Esophagus muscularis mucosa (tissue), 4 donors: ENCODE measurements at regions not wholly inside any gene's neighbourhood (a gene's known extent, or its start where the extent isn't known, plus 50 kb on each side); places are given as distances from the start of the nearest gene placed in this dataset.

Experiments used
- DNase-seq: peaks from one replicate; pipeline ENCODE4 v3.0.0-alpha.2; 2017; ENCODE audit errors: extremely low spot score
- H3K27ac ChIP-seq, 4 donors: fragments of 200-600 bp; sonication (generic); replicated peaks in 1 of 4; 1 replicate in 3 of 4; 2 replicates in 1 of 4; pipeline ENCODE4 v1.5.1; 2016 to 2019; ENCODE audit warnings: mild to moderate bottlenecking in 1 of 4
- H3K27me3 ChIP-seq, 4 donors: fragments of 200-600 bp; sonication (generic); one replicate each; pipeline versions ENCODE4 v1.5.1 to v1.6.0; 2016 to 2019
- H3K36me3 ChIP-seq, 4 donors: fragments of 200-600 bp; sonication (generic); one replicate each; pipeline ENCODE4 v1.5.1; 2016 to 2019
- H3K4me1 ChIP-seq, 4 donors: fragments of 200-600 bp; sonication (generic); one replicate each; pipeline ENCODE4 v1.5.1; 2016 to 2019
- H3K4me3 ChIP-seq, 4 donors: fragments of 200-600 bp; sonication (generic); 1 replicate in 2 of 4; 2 replicates in 2 of 4; pipeline ENCODE4 v1.5.1; 2016 to 2019; ENCODE audit warnings: mild to moderate bottlenecking in 4 of 4, moderate library complexity in 1 of 4
- H3K9me3 ChIP-seq, 4 donors: fragments of 200-600 bp; sonication (generic); 1 replicate in 3 of 4; 2 replicates in 1 of 4; pipeline ENCODE4 v1.5.1; 2016 to 2019
- EP300 ChIP-seq: sonication (generic); formaldehyde crosslinking; IDR thresholded peaks from one replicate; pipeline ENCODE4 v1.6.1; 2017; ENCODE audit warnings: antibody characterized with exemption
- POLR2A ChIP-seq: fragments of 450-650 bp; IDR thresholded peaks from one replicate; pipeline ENCODE4 v1.6.1; 2017; ENCODE audit warnings: antibody characterized with exemption, moderate library complexity, mild to moderate bottlenecking, low read depth
- POLR2AphosphoS5 ChIP-seq, 2 donors: sonication (generic); formaldehyde crosslinking; IDR thresholded peaks; one replicate each; pipeline ENCODE4 v1.6.1; 2017; ENCODE audit warnings: antibody characterized with exemption in 2 of 2
- WGBS: methylation state at CpG from one replicate; pipeline ENCODE4 v1.1.5; 2018; 5-methylcytosine and 5-hydroxymethylcytosine counted together
- intact Hi-C: fragments of 100-400 bp; cut with DNase I; formaldehyde crosslinking; loops from one replicate; pipeline ENCODE4 v1.15.1; 2023
- TF ChIP-seq, protein P1 (sequence below), 3 experiments: fragments of 200-600 bp in 2 of 3; fragments of 450-650 bp in 1 of 3; sonication (generic) in 2 of 3; IDR thresholded peaks; one replicate each; pipeline ENCODE4 v1.5.1; 2017 to 2019; ENCODE audit warnings: antibody characterized with exemption in 3 of 3, mild to moderate bottlenecking in 2 of 3, moderate library complexity in 1 of 3

DNA sequence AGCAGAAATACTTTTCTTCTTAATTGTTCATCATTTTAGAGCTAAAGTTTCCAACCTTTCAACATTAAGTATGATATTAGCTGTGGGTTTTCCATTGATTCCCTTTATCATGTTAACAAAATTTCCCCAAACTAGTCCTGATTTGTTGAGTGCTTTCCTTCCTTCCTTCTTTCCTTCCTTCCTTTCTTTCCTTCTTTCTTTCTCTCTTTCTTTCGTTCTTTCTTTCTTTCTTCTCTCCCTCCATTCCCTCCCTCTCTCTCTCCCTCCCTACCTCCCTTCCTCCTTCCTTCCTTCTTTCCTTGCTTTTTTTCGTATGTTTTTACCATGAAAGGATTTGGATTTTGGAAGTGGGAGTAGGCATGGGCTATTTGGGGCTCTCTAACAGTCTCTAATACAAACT is 133.5 kb downstream of the LMNTD1 start:
- peaks cover 0 to 3% (median 0%) of the 10 kb centered on the region in 4 donors for H3K4me1 ChIP-seq
- intact Hi-C loops = no loop called here
- no peaks in the 10 kb centered on the region for H3K27me3 ChIP-seq
- WGBS = 80% methylated on average over 2 of the region's 2 CpGs
- H3K36me3 ChIP-seq = no peaks in the 10 kb centered on the region
- H3K4me3 ChIP-seq = no peak overlapping the region
- no peaks in the 10 kb centered on the region for H3K9me3 ChIP-seq
- no peak for DNase-seq
- no peak for TF ChIP-seq EP300
- TF ChIP-seq POLR2A = no peak
- no peak for TF ChIP-seq POLR2AphosphoS5 (IDR thresholded peaks at IDR 0.05)
- TF ChIP-seq, protein P1, sequence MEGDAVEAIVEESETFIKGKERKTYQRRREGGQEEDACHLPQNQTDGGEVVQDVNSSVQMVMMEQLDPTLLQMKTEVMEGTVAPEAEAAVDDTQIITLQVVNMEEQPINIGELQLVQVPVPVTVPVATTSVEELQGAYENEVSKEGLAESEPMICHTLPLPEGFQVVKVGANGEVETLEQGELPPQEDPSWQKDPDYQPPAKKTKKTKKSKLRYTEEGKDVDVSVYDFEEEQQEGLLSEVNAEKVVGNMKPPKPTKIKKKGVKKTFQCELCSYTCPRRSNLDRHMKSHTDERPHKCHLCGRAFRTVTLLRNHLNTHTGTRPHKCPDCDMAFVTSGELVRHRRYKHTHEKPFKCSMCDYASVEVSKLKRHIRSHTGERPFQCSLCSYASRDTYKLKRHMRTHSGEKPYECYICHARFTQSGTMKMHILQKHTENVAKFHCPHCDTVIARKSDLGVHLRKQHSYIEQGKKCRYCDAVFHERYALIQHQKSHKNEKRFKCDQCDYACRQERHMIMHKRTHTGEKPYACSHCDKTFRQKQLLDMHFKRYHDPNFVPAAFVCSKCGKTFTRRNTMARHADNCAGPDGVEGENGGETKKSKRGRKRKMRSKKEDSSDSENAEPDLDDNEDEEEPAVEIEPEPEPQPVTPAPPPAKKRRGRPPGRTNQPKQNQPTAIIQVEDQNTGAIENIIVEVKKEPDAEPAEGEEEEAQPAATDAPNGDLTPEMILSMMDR (IDR thresholded peaks at IDR 0.05) = no peak
- H3K27ac ChIP-seq = no peak overlapping the region

DNA sequence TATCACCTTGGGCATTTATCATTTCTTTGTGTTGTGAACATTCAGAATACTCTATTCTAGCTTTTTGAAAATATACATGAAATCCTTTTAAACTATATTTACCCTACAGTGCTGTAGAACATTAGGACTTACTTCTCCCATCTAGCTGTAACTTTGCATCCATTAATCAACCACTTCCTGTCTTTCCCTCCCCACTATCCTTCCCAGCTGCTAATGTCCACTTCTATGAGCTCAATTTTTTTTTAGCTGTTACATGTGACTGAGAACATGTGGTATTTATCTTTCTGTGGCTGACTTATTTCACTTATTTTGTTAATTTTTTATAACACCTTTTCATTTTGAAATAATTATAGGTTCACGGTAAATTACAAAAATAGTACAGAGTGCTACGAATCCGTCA is 136.0 kb downstream of the LMNTD1 start:
- WGBS = 91% methylated on average over 3 of the region's 3 CpGs
- TF ChIP-seq, protein P1 (IDR thresholded peaks at IDR 0.05) = no peak
- no peak for TF ChIP-seq EP300
- no peak for TF ChIP-seq POLR2A
- no peak for TF ChIP-seq POLR2AphosphoS5 (IDR thresholded peaks at IDR 0.05)
- no peak overlapping the region for H3K27ac ChIP-seq
- intact Hi-C loops = no loop called here
- no peak for DNase-seq
- no peaks in the 10 kb centered on the region for H3K27me3 ChIP-seq
- no peaks in the 10 kb centered on the region for H3K36me3 ChIP-seq
- H3K4me1 ChIP-seq = no peaks in the 10 kb centered on the region
- no peak overlapping the region for H3K4me3 ChIP-seq
- no peaks in the 10 kb centered on the region for H3K9me3 ChIP-seq

DNA sequence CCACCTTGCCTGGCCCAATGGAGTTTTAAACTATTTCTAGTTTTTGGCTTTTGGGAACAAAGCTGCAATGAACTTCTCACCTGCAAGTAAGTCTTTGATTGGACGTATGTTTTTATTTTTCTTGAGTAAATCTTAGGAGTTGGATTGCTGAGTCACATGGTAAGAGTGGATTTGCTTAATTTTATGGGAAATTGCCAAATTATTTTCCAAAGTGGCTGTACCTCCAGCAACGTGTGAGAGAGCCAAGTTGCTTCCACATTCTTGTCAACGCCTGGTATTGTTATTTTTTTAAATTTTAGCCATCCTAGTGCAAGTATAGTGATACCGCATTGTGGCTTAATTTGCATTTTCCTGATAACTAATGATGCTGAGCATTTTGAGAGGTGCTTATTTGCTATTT is 136.6 kb downstream of the LMNTD1 start:
- intact Hi-C loops = no loop called here
- no peak overlapping the region for H3K27ac ChIP-seq
- no peak for DNase-seq
- WGBS = 65% methylated on average over 4 of the region's 4 CpGs
- no peaks in the 10 kb centered on the region for H3K4me1 ChIP-seq
- TF ChIP-seq POLR2A (no peak), EP300 (no peak), POLR2AphosphoS5 (IDR thresholded peaks at IDR 0.05) (no peak)
- TF ChIP-seq, protein P1 (IDR thresholded peaks at IDR 0.05) = no peak
- H3K27me3 ChIP-seq = no peaks in the 10 kb centered on the region
- no peaks in the 10 kb centered on the region for H3K9me3 ChIP-seq
- H3K4me3 ChIP-seq = no peak overlapping the region
- no peaks in the 10 kb centered on the region for H3K36me3 ChIP-seq

DNA sequence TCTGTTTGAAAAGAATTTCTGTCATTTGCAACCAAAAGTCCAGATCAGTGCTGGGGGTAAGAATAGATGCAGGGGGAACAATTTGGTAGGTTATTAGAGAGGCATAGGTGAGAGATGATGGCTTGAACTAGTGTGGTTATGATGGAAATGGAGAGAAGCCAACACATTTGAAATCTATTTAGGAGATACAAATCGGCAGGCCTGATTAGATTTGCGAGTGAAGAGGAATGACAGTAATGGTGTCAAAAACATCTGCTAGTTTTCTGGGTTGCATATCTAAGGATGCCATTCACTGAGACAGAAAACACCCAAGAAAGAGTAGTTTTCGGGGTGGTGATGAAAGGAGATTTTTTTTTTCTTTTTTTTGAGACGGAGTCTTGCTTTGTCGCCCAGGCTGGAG is 138.1 kb downstream of the LMNTD1 start:
- TF ChIP-seq, protein P1 (IDR thresholded peaks at IDR 0.05) = no peak
- TF ChIP-seq POLR2A = no peak
- no peak for TF ChIP-seq POLR2AphosphoS5 (IDR thresholded peaks at IDR 0.05)
- no peak for TF ChIP-seq EP300
- Histone ChIP-seq H3K4me1 (no peaks in the 10 kb centered on the region), H3K9me3 (no peaks in the 10 kb centered on the region), H3K27ac (no peak overlapping the region), H3K36me3 (no peaks in the 10 kb centered on the region), H3K4me3 (no peak overlapping the region), H3K27me3 (no peaks in the 10 kb centered on the region)
- no peak for DNase-seq
- intact Hi-C loops = no loop called here
- WGBS = 92% methylated on average over 5 of the region's 5 CpGs

DNA sequence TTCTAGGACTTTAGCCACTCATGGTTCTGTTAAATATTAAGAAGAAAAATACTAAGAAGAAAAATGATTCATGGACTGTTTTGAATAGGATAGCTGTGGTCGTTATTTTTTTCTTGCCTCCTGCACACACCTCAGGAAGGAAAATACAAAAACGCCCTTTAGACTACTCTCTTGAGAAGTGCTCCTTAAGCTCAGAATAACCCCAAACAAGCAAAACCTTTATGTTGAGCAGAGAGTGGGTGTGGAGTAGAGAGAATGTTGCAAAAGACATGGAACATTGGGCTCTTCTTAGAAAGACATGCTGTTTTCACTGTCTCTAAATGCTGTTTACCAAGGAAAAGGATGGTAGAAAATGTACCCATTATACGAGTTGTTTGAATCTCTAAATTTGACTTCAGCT is 140.3 kb downstream of the LMNTD1 start:
- TF ChIP-seq EP300 = no peak
- TF ChIP-seq POLR2A = no peak
- TF ChIP-seq POLR2AphosphoS5 (IDR thresholded peaks at IDR 0.05) = no peak
- no peak overlapping the region for H3K4me3 ChIP-seq
- 80% methylated on average over 3 of the region's 3 CpGs for WGBS
- no peak for DNase-seq
- H3K9me3 ChIP-seq = no peaks in the 10 kb centered on the region
- no peaks in the 10 kb centered on the region for H3K27me3 ChIP-seq
- no peak overlapping the region for H3K27ac ChIP-seq
- H3K36me3 ChIP-seq = no peaks in the 10 kb centered on the region
- H3K4me1 ChIP-seq = no peaks in the 10 kb centered on the region
- intact Hi-C loops = no loop called here
